ENCODE measurements at regions not wholly inside any gene's neighbourhood (a gene's known extent, or its start where the extent isn't known, plus 50 kb on each side); places are given as distances from the start of the nearest gene placed in this dataset.

DNA sequence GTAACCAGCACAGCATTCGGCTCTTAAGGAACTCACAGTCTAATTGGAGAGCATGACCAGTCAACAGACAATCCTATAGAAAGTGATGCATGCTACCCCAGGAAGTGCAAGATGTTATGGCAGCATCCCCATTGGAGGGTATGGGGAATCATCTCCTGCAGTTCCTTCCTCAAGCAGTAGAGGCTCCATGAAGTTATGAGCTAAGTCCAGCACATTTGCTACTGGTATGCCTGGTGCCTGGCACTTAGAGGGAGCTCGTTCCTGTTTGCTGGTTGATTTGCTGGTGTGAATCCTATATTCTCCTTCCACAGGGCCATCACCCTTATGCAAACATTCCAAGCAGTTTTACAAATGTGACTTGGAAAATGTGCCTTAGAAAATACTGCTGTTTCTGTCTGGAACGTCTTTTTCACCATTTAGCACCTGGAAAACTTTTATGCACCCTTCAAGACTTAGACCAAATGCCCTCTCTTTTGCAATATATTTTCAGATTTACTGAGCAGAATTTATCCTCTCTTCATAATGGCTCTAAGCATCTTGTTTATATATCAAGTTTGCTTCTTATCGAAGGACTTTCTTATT lies 136.1 kb upstream of the WSCD2 start:
- no peak for TF ChIP-seq CREB1 (CRISPR knock-in tag; IDR thresholded peaks at IDR 0.05; ENCODE audit: low read depth)
- no peak for TF ChIP-seq ZNF331 (CRISPR knock-in tag; IDR thresholded peaks at IDR 0.05; ENCODE audit: low read depth)
- TF ChIP-seq CTCF (conservative IDR thresholded peaks at IDR 0.05; ENCODE audit: low read depth in 2 of 2): peak; percentile 55 to 73; a peak in 3 of 4 replicates
- no peak for TF ChIP-seq ZNF114 (CRISPR knock-in tag; IDR thresholded peaks at IDR 0.05)
- DNase-seq (ENCODE audit: low spot score) (peak; percentile 89), ATAC-seq (peak; percentile 99)
- no peak overlapping the region for H3K27ac Mint-ChIP-seq
- Histone ChIP-seq H3K79me2 (replicated peaks; ENCODE audit: insufficient read depth) (no peaks in the 10 kb centered on the region), H2AFZ (no peak overlapping the region), H3K36me3 (ENCODE audit: insufficient read depth) (no peaks in the 10 kb centered on the region), H3K4me3 (no peak overlapping the region), H3K9me2 (ENCODE audit: insufficient read depth) (no peaks in the 10 kb centered on the region), H3F3A (replicated peaks; ENCODE audit: low read depth) (no peaks in the 10 kb centered on the region), H4K20me1 (replicated peaks; ENCODE audit: insufficient read depth) (no peaks in the 10 kb centered on the region), H3K27me3 (ENCODE audit: insufficient read depth) (no peaks in the 10 kb centered on the region), H3K4me2 (no peak overlapping the region), H3K4me1 (ENCODE audit: insufficient read depth) (no peaks in the 10 kb centered on the region), H3K27ac (ENCODE audit: low read depth) (no peak overlapping the region)
- peaks cover 8% of the 10 kb centered on the region for H3K27me3 Mint-ChIP-seq (ENCODE audit: insufficient read depth, low read depth, poor library complexity)
- no peaks in the 10 kb centered on the region for H3K4me1 Mint-ChIP-seq
- H3K4me3 Mint-ChIP-seq: no peak overlapping the region
- H3K36me3 Mint-ChIP-seq (ENCODE audit: low read depth): no peaks in the 10 kb centered on the region
- H3K9me3 Mint-ChIP-seq: no peaks in the 10 kb centered on the region

- Mint-ChIP-seq H3K9me3 (no peaks in the 10 kb centered on the region; the same call in 2 of the 3 replicates), H3K27me3 (ENCODE audit: insufficient read depth, low read depth, poor library complexity) (peaks cover 4% of the 10 kb centered on the region), H3K27ac (no peak overlapping the region), H3K4me1 (no peaks in the 10 kb centered on the region), H3K36me3 (ENCODE audit: low read depth) (no peaks in the 10 kb centered on the region), H3K4me3 (no peak overlapping the region)
- Histone ChIP-seq H3F3A (replicated peaks; ENCODE audit: low read depth) (no peaks in the 10 kb centered on the region), H3K4me2 (no peak overlapping the region), H3K27me3 (ENCODE audit: insufficient read depth) (no peaks in the 10 kb centered on the region), H3K4me1 (ENCODE audit: insufficient read depth) (no peaks in the 10 kb centered on the region), H3K27ac (ENCODE audit: low read depth) (no peak overlapping the region), H3K36me3 (ENCODE audit: insufficient read depth) (no peaks in the 10 kb centered on the region), H3K9me2 (ENCODE audit: insufficient read depth) (no peaks in the 10 kb centered on the region), H3K79me2 (replicated peaks; ENCODE audit: insufficient read depth) (no peaks in the 10 kb centered on the region), H4K20me1 (replicated peaks; ENCODE audit: insufficient read depth) (no peaks in the 10 kb centered on the region), H3K4me3 (no peak overlapping the region), H2AFZ (no peak overlapping the region)
- ATAC-seq: no peak
- TF ChIP-seq NANOG (IDR thresholded peaks at IDR 0.05; ENCODE audit: borderline replicate concordance) (no peak), CREB1 (CRISPR knock-in tag; IDR thresholded peaks at IDR 0.05; ENCODE audit: low read depth) (no peak), ZNF114 (CRISPR knock-in tag; IDR thresholded peaks at IDR 0.05) (no peak), CTCF (conservative IDR thresholded peaks at IDR 0.05; ENCODE audit: low read depth in 2 of 2) (no peak), POLR2AphosphoS5 (IDR thresholded peaks at IDR 0.05; ENCODE audit: low read depth) (no peak), REST (IDR thresholded peaks at IDR 0.05; ENCODE audit: unreplicated experiment) (no peak), EZH2 (IDR thresholded peaks at IDR 0.05; ENCODE audit: low read depth, unreplicated experiment) (no peak)
- no peak for DNase-seq (ENCODE audit: low spot score)
Observed at GRCh38 chr12:107998863-107999262, 130.2 kb upstream of the WSCD2 start.

Data from GM23338 (cell line).